ENCODE measurements at regions not wholly inside any gene's neighbourhood (a gene's known extent, or its start where the extent isn't known, plus 50 kb on each side); places are given as distances from the start of the nearest gene placed in this dataset.

DNA sequence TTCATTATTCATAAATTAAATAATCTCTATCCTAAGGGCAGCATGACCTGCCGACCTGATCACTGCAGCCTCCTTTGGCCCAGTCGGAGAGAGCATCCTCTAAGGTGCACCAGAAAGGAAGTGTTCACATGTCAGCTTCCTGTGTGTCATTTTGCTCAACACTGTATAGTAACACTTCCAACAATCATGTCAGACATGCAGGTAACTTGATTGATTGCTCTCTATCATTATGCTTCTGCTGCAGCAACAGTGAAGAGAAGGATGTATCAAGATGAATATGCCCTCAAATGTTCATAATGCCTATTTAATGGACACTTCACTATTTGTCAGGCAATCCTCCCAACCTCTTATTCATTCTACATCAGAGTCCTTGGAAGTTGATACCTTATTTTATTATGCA lies 332.3 kb downstream of the CDH7 start:
- TF ChIP-seq CTCF (IDR thresholded peaks at IDR 0.05), result no peak
- no peak for TF ChIP-seq GABPB1 (CRISPR knock-in tag; IDR thresholded peaks at IDR 0.05)
- no peak for TF ChIP-seq TCF7 (CRISPR knock-in tag; IDR thresholded peaks at IDR 0.05; ENCODE audit: low read depth)
- no peak for TF ChIP-seq CREB1 (CRISPR knock-in tag; IDR thresholded peaks at IDR 0.05)
- no peak for TF ChIP-seq FOXP1 (CRISPR knock-in tag; IDR thresholded peaks at IDR 0.05; ENCODE audit: borderline replicate concordance)
- TF ChIP-seq ZNF121 (CRISPR knock-in tag; IDR thresholded peaks at IDR 0.05), result no peak
- TF ChIP-seq RELA (CRISPR knock-in tag; IDR thresholded peaks at IDR 0.05; ENCODE audit: borderline replicate concordance), result no peak
- TF ChIP-seq NFYB (CRISPR knock-in tag; conservative IDR thresholded peaks at IDR 0.05; ENCODE audit: low read depth), result no peak
- no peak for TF ChIP-seq MAX (CRISPR knock-in tag; IDR thresholded peaks at IDR 0.05)
- TF ChIP-seq ESRRA (CRISPR knock-in tag; IDR thresholded peaks at IDR 0.05; ENCODE audit: borderline replicate concordance), result no peak
- TF ChIP-seq ZNF138 (CRISPR knock-in tag; conservative IDR thresholded peaks at IDR 0.05), result no peak
- no peak for TF ChIP-seq ZNF425 (CRISPR knock-in tag; conservative IDR thresholded peaks at IDR 0.05)

All from WTC11 (cell line).